Mesenchymal stem cell (in vitro differentiated cells and primary cell): ENCODE measurements at regions not wholly inside any gene's neighbourhood (a gene's known extent, or its start where the extent isn't known, plus 50 kb on each side); places are given as distances from the start of the nearest gene placed in this dataset.
A peak's percentile ranks its signal among the peaks of the same experiment; 100 is the strongest.

Experiments
- DNase-seq: peaks from one replicate; pipeline ENCODE4 v3.0.0-alpha.2; 2013
- H2AFZ ChIP-seq: one replicate; pipeline ENCODE4 v1.6.1; 2013; ENCODE audit warnings: low read depth, mild to moderate bottlenecking, control low read depth, inconsistent platforms, low read length, moderate library complexity
- H2AK5ac ChIP-seq: 2 replicates; pipeline ENCODE4 v1.6.1; 2013; ENCODE audit warnings: low read length, moderate library complexity, mild to moderate bottlenecking, inconsistent platforms; ENCODE audit not compliant: severe bottlenecking
- H2BK120ac ChIP-seq: one replicate; pipeline ENCODE4 v1.6.1; 2013; ENCODE audit warnings: low read depth, mild to moderate bottlenecking, inconsistent platforms, low read length, moderate library complexity
- H2BK12ac ChIP-seq, 2 experiments: one replicate each; pipeline ENCODE4 v1.6.1; 2013; ENCODE audit warnings: inconsistent platforms in 2 of 2, low read length in 2 of 2, mild to moderate bottlenecking in 2 of 2, moderate library complexity in 2 of 2, control low read depth in 1 of 2
- H2BK15ac ChIP-seq: one replicate; pipeline ENCODE4 v1.6.1; 2013; ENCODE audit warnings: mild to moderate bottlenecking, low read depth, inconsistent platforms; ENCODE audit not compliant: poor library complexity, severe bottlenecking
- H2BK5ac ChIP-seq: 2 replicates; pipeline ENCODE4 v1.6.1; 2013; ENCODE audit warnings: low read depth, mild to moderate bottlenecking, low read length, control low read depth, inconsistent platforms; ENCODE audit not compliant: poor library complexity, severe bottlenecking
- H3K14ac ChIP-seq, 2 experiments: one replicate each; pipeline ENCODE4 v1.6.1; 2013; ENCODE audit warnings: inconsistent platforms in 2 of 2, low read length in 2 of 2, control low read depth in 1 of 2, mild to moderate bottlenecking in 1 of 2, moderate library complexity in 1 of 2
- H3K18ac ChIP-seq, 2 experiments: one replicate each; pipeline ENCODE4 v1.6.1; 2013; ENCODE audit warnings: inconsistent platforms in 2 of 2, low read length in 2 of 2, control low read depth in 1 of 2, low read depth in 1 of 2, mild to moderate bottlenecking in 1 of 2
- H3K23ac ChIP-seq, 2 experiments: one replicate each; pipeline ENCODE4 v1.6.1; 2013; ENCODE audit warnings: inconsistent platforms in 2 of 2, low read length in 2 of 2, mild to moderate bottlenecking in 2 of 2, moderate library complexity in 2 of 2, control low read depth in 1 of 2
- H3K27ac ChIP-seq: 2 replicates; pipeline ENCODE4 v1.5.1; 2013; ENCODE audit warnings: mild to moderate bottlenecking, moderate library complexity, low read length, control low read depth, inconsistent platforms; ENCODE audit not compliant: poor library complexity, severe bottlenecking
- H3K27me3 ChIP-seq, 2 experiments: 2 replicates each; pipeline versions ENCODE4 v1.6.1 to v1.7.0; 2013; ENCODE audit warnings: low read length in 2 of 2, mild to moderate bottlenecking in 2 of 2, moderate library complexity in 2 of 2, control low read depth in 1 of 2, inconsistent platforms in 1 of 2; ENCODE audit not compliant: control insufficient read depth in 1 of 2, insufficient read depth in 1 of 2
- H3K36me3 ChIP-seq, 2 experiments: 2 replicates each; pipeline versions ENCODE4 v1.6.1 to v1.7.0; 2013; ENCODE audit warnings: low read length in 2 of 2, control low read depth in 1 of 2, inconsistent platforms in 1 of 2, low read depth in 1 of 2, mild to moderate bottlenecking in 1 of 2; ENCODE audit not compliant: insufficient read depth in 2 of 2, control insufficient read depth in 1 of 2
- H3K4ac ChIP-seq, 2 experiments: one replicate each; pipeline ENCODE4 v1.6.1; 2013; ENCODE audit warnings: inconsistent platforms in 2 of 2, low read length in 2 of 2, mild to moderate bottlenecking in 2 of 2, moderate library complexity in 2 of 2, control low read depth in 1 of 2, low read depth in 1 of 2
- H3K4me1 ChIP-seq: 2 replicates; pipeline ENCODE4 v1.6.1; 2013; ENCODE audit warnings: low read depth, low read length, control low read depth; ENCODE audit not compliant: control insufficient read depth, insufficient read depth
- H3K4me2 ChIP-seq: 2 replicates; pipeline ENCODE4 v1.6.1; 2013; ENCODE audit warnings: low read length, mild to moderate bottlenecking, inconsistent platforms; ENCODE audit not compliant: poor library complexity, severe bottlenecking
- H3K4me3 ChIP-seq, 2 experiments: 2 replicates each; pipeline versions ENCODE4 v1.5.1 to v1.7.0; 2013; ENCODE audit warnings: low read length in 2 of 2, mild to moderate bottlenecking in 2 of 2, control low read depth in 1 of 2, low read depth in 1 of 2; ENCODE audit not compliant: insufficient read depth in 1 of 2
- H3K79me1 ChIP-seq: replicated peaks from 2 replicates; pipeline ENCODE4 v1.6.1; 2013; ENCODE audit warnings: mild to moderate bottlenecking, control low read depth, low read length, inconsistent platforms; ENCODE audit not compliant: poor library complexity, severe bottlenecking
- H3K9ac ChIP-seq: 2 replicates; pipeline ENCODE4 v1.7.0; 2013; ENCODE audit warnings: mild to moderate bottlenecking, low read length, moderate library complexity
- H3K9me3 ChIP-seq: 2 replicates; pipeline ENCODE4 v1.7.0; 2013; ENCODE audit warnings: mild to moderate bottlenecking, low read length; ENCODE audit not compliant: control insufficient read depth
- H4K8ac ChIP-seq: one replicate; pipeline ENCODE4 v1.6.1; 2013; ENCODE audit warnings: inconsistent platforms, mild to moderate bottlenecking, low read length, moderate library complexity
- H4K91ac ChIP-seq: one replicate; pipeline ENCODE4 v1.6.1; 2013; ENCODE audit warnings: mild to moderate bottlenecking, low read length, inconsistent platforms
- WGBS: methylation state at CpG from one replicate; pipeline ENCODE4 v1.1.7; 2013; ENCODE audit warnings: mixed read lengths; 5-methylcytosine and 5-hydroxymethylcytosine counted together

DNA sequence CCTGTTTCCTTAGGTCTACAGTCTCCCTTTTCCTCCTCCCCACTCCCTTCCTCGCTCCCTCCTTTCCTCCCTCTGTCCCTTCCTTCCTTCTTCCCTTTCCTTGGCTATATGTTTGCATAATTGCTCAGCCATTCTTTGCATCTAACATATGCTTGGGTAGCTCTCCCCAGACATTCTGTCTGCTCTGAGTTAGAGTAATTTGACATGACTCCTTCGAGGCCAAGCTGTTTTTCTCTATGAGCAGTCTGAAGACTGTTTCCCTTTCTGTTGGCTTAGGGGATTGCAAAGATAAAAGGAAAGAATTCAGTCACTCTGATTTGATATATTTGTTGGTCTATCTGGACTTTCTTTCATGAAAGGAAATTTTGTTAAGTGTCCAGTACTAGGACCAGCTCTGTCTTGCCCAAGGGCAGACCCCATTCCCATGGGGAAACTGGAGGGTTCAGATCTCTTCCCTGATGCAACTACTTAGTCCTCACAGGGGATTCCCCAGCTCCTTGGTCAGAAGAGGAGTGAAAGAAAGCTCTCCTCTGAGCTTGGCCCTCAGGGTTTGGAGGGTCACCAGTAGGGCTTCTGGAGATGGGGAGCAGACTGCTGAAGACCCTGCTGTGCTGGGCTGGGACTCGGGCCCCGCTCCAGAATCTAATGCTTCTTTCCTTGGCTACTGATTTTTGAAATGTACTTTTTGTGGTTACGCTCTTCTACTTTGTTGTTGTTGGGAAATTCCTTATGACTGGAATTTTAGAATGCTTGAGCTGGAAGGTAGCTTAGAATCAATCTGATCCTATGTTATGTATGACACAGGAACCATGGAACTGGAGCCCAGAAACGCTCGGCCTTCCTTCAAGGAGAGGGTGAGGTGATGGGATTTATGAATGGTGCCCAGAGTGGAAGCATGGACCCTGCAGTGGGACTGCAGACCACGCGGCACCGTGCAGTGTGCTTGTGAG, 63.7 kb upstream of the SLC22A23 start:
- DNase-seq: peak; percentile 78
- no peak overlapping the region for H3K27ac ChIP-seq
- H3K4me3 ChIP-seq: no peak overlapping the region
- H3K36me3 ChIP-seq: no peaks in the 10 kb centered on the region
- no peak overlapping the region for H4K8ac ChIP-seq
- no peak overlapping the region for H2BK120ac ChIP-seq
- no peak overlapping the region for H3K23ac ChIP-seq
- WGBS: 83% methylated on average over 10 of the region's 10 CpGs
- H2BK5ac ChIP-seq: no peak overlapping the region
- peaks cover 20% of the 10 kb centered on the region for H3K4me1 ChIP-seq
- no peak overlapping the region for H4K91ac ChIP-seq
- no peak overlapping the region for H3K18ac ChIP-seq
- H3K4ac ChIP-seq: no peak overlapping the region
- no peaks in the 10 kb centered on the region for H3K27me3 ChIP-seq
- H3K9me3 ChIP-seq: no peaks in the 10 kb centered on the region
- no peak overlapping the region for H2BK12ac ChIP-seq
- H3K79me1 ChIP-seq: no peaks in the 10 kb centered on the region
- no peak overlapping the region for H3K14ac ChIP-seq
- H2AK5ac ChIP-seq: peak overlapping the region; percentile 38
- no peak overlapping the region for H3K9ac ChIP-seq
- H2BK15ac ChIP-seq: no peak overlapping the region
- H3K4me2 ChIP-seq: no peak overlapping the region
- no peak overlapping the region for H2AFZ ChIP-seq

GRCh38 chr6:3518356-3519190, 61.7 kb upstream of the SLC22A23 start:
- Histone ChIP-seq H3K4me1 (peaks cover 20% of the 10 kb centered on the region), H4K8ac (peak overlapping the region; percentile 33), H3K27me3 (no peaks in the 10 kb centered on the region), H2BK120ac (no peak overlapping the region), H2BK15ac (no peak overlapping the region), H3K27ac (peak overlapping the region; percentile 24), H3K9me3 (no peaks in the 10 kb centered on the region), H3K9ac (peak overlapping the region; percentile 55), H4K91ac (peak overlapping the region; percentile 12), H3K4ac (no peak overlapping the region), H2BK12ac (peak overlapping the region; percentile 11 to 31), H3K79me1 (no peaks in the 10 kb centered on the region), H3K18ac (peak overlapping the region; percentile 6 to 92), H2AFZ (no peak overlapping the region), H3K14ac (peak overlapping the region in 1 of 2 experiments; percentile 63), H3K36me3 (no peaks in the 10 kb centered on the region), H3K4me3 (no peak overlapping the region), H2BK5ac (no peak overlapping the region), H3K23ac (no peak overlapping the region), H3K4me2 (no peak overlapping the region), H2AK5ac (no peak overlapping the region)
- peak; percentile 76 for DNase-seq
- WGBS: 54% methylated on average over 15 of the region's 15 CpGs

DNA sequence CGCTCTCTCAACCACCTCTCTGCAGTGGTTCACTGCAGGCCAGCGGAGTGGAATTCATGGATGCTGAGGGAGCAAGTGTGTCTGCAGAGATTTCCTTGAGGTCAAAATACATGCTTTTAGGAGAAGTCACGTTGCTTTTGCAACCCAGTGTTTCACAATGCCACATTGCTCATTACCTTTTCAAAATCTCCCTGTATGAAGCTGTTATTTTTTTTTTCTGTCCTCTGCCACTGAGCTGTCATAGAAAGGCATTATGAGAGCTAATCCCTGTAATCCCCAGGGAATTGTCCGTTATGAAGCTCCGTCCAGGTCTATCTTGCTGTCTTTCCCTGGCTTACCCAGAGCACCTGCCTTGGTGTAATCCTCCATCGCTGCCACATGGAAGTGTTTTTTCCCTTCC, 60.5 kb upstream of the SLC22A23 start:
- DNase-seq: peak; percentile 91
- WGBS: 68% methylated on average over 6 of the region's 6 CpGs

DNA sequence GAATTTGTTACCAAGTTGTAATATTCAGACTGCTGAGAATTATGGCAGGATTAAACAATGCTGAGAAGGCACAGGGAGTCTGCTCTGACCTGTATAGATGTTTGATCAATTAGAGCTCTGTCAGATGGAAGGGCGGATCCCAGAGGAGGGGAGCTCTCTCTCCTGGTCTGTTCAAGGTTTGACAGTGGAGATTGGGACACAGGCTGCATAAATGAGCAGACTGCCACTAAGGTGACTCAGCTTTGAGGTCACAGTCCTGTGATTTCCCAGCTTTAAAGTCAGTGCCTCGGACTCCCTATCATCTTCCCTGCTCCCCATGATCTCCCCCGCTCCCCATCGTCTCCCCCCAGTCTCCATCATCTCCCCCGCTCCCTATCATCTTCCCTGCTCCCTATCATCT, 59.2 kb upstream of the SLC22A23 start:
- Histone ChIP-seq H3K27ac (no peak overlapping the region), H3K4me1 (peaks cover 14% of the 10 kb centered on the region), H2AK5ac (no peak overlapping the region), H3K36me3 (no peaks in the 10 kb centered on the region), H2BK15ac (no peak overlapping the region), H3K18ac (no peak overlapping the region), H4K8ac (no peak overlapping the region), H2BK5ac (no peak overlapping the region), H3K4ac (no peak overlapping the region), H3K9ac (no peak overlapping the region), H2AFZ (no peak overlapping the region), H3K9me3 (no peaks in the 10 kb centered on the region), H3K23ac (no peak overlapping the region), H2BK12ac (no peak overlapping the region), H3K27me3 (peaks cover 0 to 19% of the 10 kb centered on the region in 2 experiments), H3K79me1 (no peaks in the 10 kb centered on the region), H2BK120ac (no peak overlapping the region), H3K4me3 (no peak overlapping the region), H3K14ac (no peak overlapping the region), H3K4me2 (no peak overlapping the region), H4K91ac (no peak overlapping the region)
- 87% methylated on average over 5 of the region's 5 CpGs for WGBS
- DNase-seq: peak; percentile 43

More for the DNA sequence above, 60.5 kb upstream of the SLC22A23 start:
- Histone ChIP-seq H3K79me1 (no peaks in the 10 kb centered on the region), H3K9ac (peak overlapping the region; percentile 55), H2BK5ac (no peak overlapping the region), H3K36me3 (no peaks in the 10 kb centered on the region), H3K23ac (no peak overlapping the region), H3K4me3 (no peak overlapping the region), H2BK15ac (no peak overlapping the region), H3K27ac (no peak overlapping the region), H4K91ac (no peak overlapping the region), H3K4me1 (peaks cover 16% of the 10 kb centered on the region), H3K9me3 (no peaks in the 10 kb centered on the region), H4K8ac (no peak overlapping the region), H2AFZ (no peak overlapping the region), H3K14ac (no peak overlapping the region), H3K18ac (no peak overlapping the region), H3K4ac (no peak overlapping the region), H3K4me2 (no peak overlapping the region), H2AK5ac (no peak overlapping the region), H3K27me3 (peaks cover 0 to 7% of the 10 kb centered on the region in 2 experiments), H2BK12ac (no peak overlapping the region), H2BK120ac (no peak overlapping the region)
